Skeletal muscle satellite cell (primary cell): ENCODE measurements at regions not wholly inside any gene's neighbourhood (a gene's known extent, or its start where the extent isn't known, plus 50 kb on each side); places are given as distances from the start of the nearest gene placed in this dataset.
"Not testable (repeated sequence)": the region's sequence is repeated elsewhere in the genome, so short reads cannot be mapped to it uniquely, and the experiment has no call there.

Experiments used
- H3K27me3 ChIP-seq: 2 replicates; pipeline ENCODE4 v1.7.0; 2013; ENCODE audit warnings: low read length; ENCODE audit not compliant: control insufficient read depth, insufficient read depth
- H3K36me3 ChIP-seq: 2 replicates; pipeline ENCODE4 v1.7.0; 2013; ENCODE audit warnings: mild to moderate bottlenecking, control low read depth, low read length; ENCODE audit not compliant: insufficient read depth
- H3K4me1 ChIP-seq: 2 replicates; pipeline ENCODE4 v1.7.0; 2013; ENCODE audit warnings: low read length; ENCODE audit not compliant: control insufficient read depth, insufficient read depth
- H3K4me2 ChIP-seq: 2 replicates; pipeline ENCODE4 v1.7.0; 2013; ENCODE audit warnings: mild to moderate bottlenecking, low read length
- H3K4me3 ChIP-seq: 2 replicates; pipeline ENCODE4 v1.7.0; 2013; ENCODE audit warnings: low read length
- H3K9ac ChIP-seq: 2 replicates; pipeline ENCODE4 v1.7.0; 2013; ENCODE audit warnings: mild to moderate bottlenecking, low read depth, low read length, moderate library complexity
- H3K9me3 ChIP-seq: replicated peaks from 2 replicates; pipeline ENCODE4 v1.7.0; 2013; ENCODE audit warnings: mild to moderate bottlenecking, control low read depth, low read length

- Histone ChIP-seq H3K27me3 (no peaks in the 10 kb centered on the region), H3K4me2 (no peak overlapping the region), H3K9me3 (no peaks in the 10 kb centered on the region), H3K4me3 (no peak overlapping the region), H3K36me3 (no peaks in the 10 kb centered on the region), H3K9ac (no peak overlapping the region), H3K4me1 (no peaks in the 10 kb centered on the region)
Measured at GRCh38 chr3:191740712-191741111, 279.7 kb downstream of the PYDC2 start.

- H3K9me3 ChIP-seq, H3K4me2 ChIP-seq: not testable (repeated sequence)
Measured at GRCh38 chr3:191741847-191742350, 280.9 kb downstream of the PYDC2 start.

GRCh38 chr3:191743283-191743682 is 282.3 kb downstream of the PYDC2 start:
- Histone ChIP-seq H3K9me3 (no peaks in the 10 kb centered on the region), H3K4me2 (no peak overlapping the region), H3K4me3 (no peak overlapping the region), H3K9ac (no peak overlapping the region), H3K4me1 (no peaks in the 10 kb centered on the region), H3K27me3 (no peaks in the 10 kb centered on the region), H3K36me3 (no peaks in the 10 kb centered on the region)

More at GRCh38 chr3:191741847-191742350, 280.9 kb downstream of the PYDC2 start:
- H3K27me3 ChIP-seq, H3K4me1 ChIP-seq, H3K9ac ChIP-seq, H3K36me3 ChIP-seq, H3K4me3 ChIP-seq: not testable (repeated sequence)

GRCh38 chr3:191750618-191751017 is 289.7 kb downstream of the PYDC2 start:
- Histone ChIP-seq H3K4me1 (peaks cover 6% of the 10 kb centered on the region), H3K36me3 (no peaks in the 10 kb centered on the region), H3K4me2 (no peak overlapping the region), H3K4me3 (no peak overlapping the region), H3K27me3 (no peaks in the 10 kb centered on the region), H3K9ac (no peak overlapping the region), H3K9me3 (no peaks in the 10 kb centered on the region)

- Histone ChIP-seq H3K9ac (no peak overlapping the region), H3K9me3 (no peaks in the 10 kb centered on the region), H3K4me3 (no peak overlapping the region), H3K4me2 (no peak overlapping the region), H3K36me3 (no peaks in the 10 kb centered on the region), H3K27me3 (no peaks in the 10 kb centered on the region), H3K4me1 (peaks cover 6% of the 10 kb centered on the region)
Measured at GRCh38 chr3:191753196-191753595, 292.2 kb downstream of the PYDC2 start.

- Histone ChIP-seq H3K4me2 (peak overlapping the region; percentile 80), H3K4me1 (peaks cover 14% of the 10 kb centered on the region), H3K4me3 (peak overlapping the region; percentile 21), H3K9me3 (no peaks in the 10 kb centered on the region), H3K36me3 (no peaks in the 10 kb centered on the region), H3K9ac (peak overlapping the region; percentile 38), H3K27me3 (no peaks in the 10 kb centered on the region)
Measured at GRCh38 chr3:191761906-191762305, 300.9 kb downstream of the PYDC2 start.

GRCh38 chr3:191762323-191762960 is 301.5 kb downstream of the PYDC2 start:
- Histone ChIP-seq H3K4me1 (peaks cover 14% of the 10 kb centered on the region), H3K4me2 (peak overlapping the region; percentile 80), H3K36me3 (no peaks in the 10 kb centered on the region)

GRCh38 chr3:191768421-191768820 is 307.5 kb downstream of the PYDC2 start:
- no peaks in the 10 kb centered on the region for H3K36me3 ChIP-seq
- no peak overlapping the region for H3K9ac ChIP-seq
- no peak overlapping the region for H3K4me2 ChIP-seq
- no peaks in the 10 kb centered on the region for H3K9me3 ChIP-seq
- H3K4me3 ChIP-seq, result no peak overlapping the region
- H3K4me1 ChIP-seq, result peaks cover 4% of the 10 kb centered on the region
- H3K27me3 ChIP-seq, result no peaks in the 10 kb centered on the region

More at GRCh38 chr3:191762323-191762960, 301.5 kb downstream of the PYDC2 start:
- no peaks in the 10 kb centered on the region for H3K27me3 ChIP-seq
- H3K9me3 ChIP-seq, result no peaks in the 10 kb centered on the region
- peak overlapping the region; percentile 45 for H3K9ac ChIP-seq
- H3K4me3 ChIP-seq, result peak overlapping the region; percentile 54

- no peak overlapping the region for H3K9ac ChIP-seq
- H3K4me3 ChIP-seq, result no peak overlapping the region
- H3K4me1 ChIP-seq, result peaks cover 17% of the 10 kb centered on the region
- H3K27me3 ChIP-seq, result no peaks in the 10 kb centered on the region
- no peak overlapping the region for H3K4me2 ChIP-seq
- no peaks in the 10 kb centered on the region for H3K9me3 ChIP-seq
- H3K36me3 ChIP-seq, result no peaks in the 10 kb centered on the region
Measured at GRCh38 chr3:191770541-191770940, 309.6 kb downstream of the PYDC2 start.

- Histone ChIP-seq H3K27me3 (no peaks in the 10 kb centered on the region), H3K9me3 (no peaks in the 10 kb centered on the region), H3K4me3 (no peak overlapping the region), H3K4me1 (peaks cover 27% of the 10 kb centered on the region), H3K4me2 (no peak overlapping the region), H3K36me3 (no peaks in the 10 kb centered on the region), H3K9ac (peak overlapping the region; percentile 60)
Measured at GRCh38 chr3:191774485-191774884, 313.5 kb downstream of the PYDC2 start.

- Histone ChIP-seq H3K4me3 (no peak overlapping the region), H3K36me3 (no peaks in the 10 kb centered on the region), H3K4me2 (no peak overlapping the region), H3K9me3 (no peaks in the 10 kb centered on the region), H3K27me3 (no peaks in the 10 kb centered on the region), H3K4me1 (peaks cover 27% of the 10 kb centered on the region), H3K9ac (peak overlapping the region; percentile 60)
Measured at GRCh38 chr3:191775451-191776233, 314.7 kb downstream of the PYDC2 start.
